ENCODE measurements at regions not wholly inside any gene's neighbourhood (a gene's known extent, or its start where the extent isn't known, plus 50 kb on each side); places are given as distances from the start of the nearest gene placed in this dataset.

- TF ChIP-seq CTCF (IDR thresholded peaks at IDR 0.05) = no peak
- TF ChIP-seq POLR2AphosphoS5 (IDR thresholded peaks at IDR 0.05) = no peak
- no peak for TF ChIP-seq POLR2A (IDR thresholded peaks at IDR 0.05)
These were observed 60.8 kb upstream of the ATP2B1 start for GRCh38 chr12:89769483-89769818.

Data from stomach (tissue), 4 donors.